ENCODE measurements at regions not wholly inside any gene's neighbourhood (a gene's known extent, or its start where the extent isn't known, plus 50 kb on each side); places are given as distances from the start of the nearest gene placed in this dataset.

GRCh38 chr3:146709969-146710368 lies 104.8 kb upstream of the PLSCR5 start:
- H3K4me3 ChIP-seq (ENCODE audit: insufficient read depth, low read depth, low read length), result no peak overlapping the region
- Mint-ChIP-seq H3K9me3 (ENCODE audit: unreplicated experiment) (no peaks in the 10 kb centered on the region), H3K36me3 (ENCODE audit: low read depth, unreplicated experiment) (no peaks in the 10 kb centered on the region), H3K27ac (ENCODE audit: unreplicated experiment) (no peak overlapping the region), H3K4me1 (ENCODE audit: low read depth, unreplicated experiment) (no peaks in the 10 kb centered on the region), H3K4me3 (ENCODE audit: unreplicated experiment) (no peak overlapping the region), H3K27me3 (ENCODE audit: low read depth, unreplicated experiment) (no peaks in the 10 kb centered on the region)
- H3K27ac ChIP-seq (ENCODE audit: low read depth, low read length), result no peak overlapping the region
- H4K20me1 ChIP-seq (ENCODE audit: insufficient read depth, low read length), result no peaks in the 10 kb centered on the region
- H3K4me1 ChIP-seq (ENCODE audit: insufficient read depth, low read length), result no peaks in the 10 kb centered on the region
- no peaks in the 10 kb centered on the region for H3K79me2 ChIP-seq (ENCODE audit: insufficient read depth, low read length)
- DNase-seq (ENCODE audit: low read depth) (no peak), FAIRE-seq (no peak)
- TF ChIP-seq EZH2 (IDR thresholded peaks at IDR 0.05; ENCODE audit: insufficient read depth, low read length), result no peak
- TF ChIP-seq CTCF (IDR thresholded peaks at IDR 0.05; ENCODE audit: insufficient read depth, low read depth, low read length), result no peak
- H3K4me2 ChIP-seq (ENCODE audit: low read length), result no peak overlapping the region
- H3K9me3 ChIP-seq (ENCODE audit: insufficient read depth, low read depth, low read length), result no peaks in the 10 kb centered on the region
- no peaks in the 10 kb centered on the region for H3K36me3 ChIP-seq (ENCODE audit: insufficient read depth, low read length)
- no peak overlapping the region for H3K9ac ChIP-seq (ENCODE audit: low read length)
- no peaks in the 10 kb centered on the region for H3K27me3 ChIP-seq (ENCODE audit: insufficient read depth, low read length)
- H2AFZ ChIP-seq (ENCODE audit: low read depth, low read length), result no peak overlapping the region

GRCh38 chr3:146705225-146705624 lies 100.1 kb upstream of the PLSCR5 start:
- no peak for TF ChIP-seq CTCF (IDR thresholded peaks at IDR 0.05; ENCODE audit: insufficient read depth, low read depth, low read length)
- TF ChIP-seq EZH2 (IDR thresholded peaks at IDR 0.05; ENCODE audit: insufficient read depth, low read length), result no peak
- no peak overlapping the region for H3K4me3 ChIP-seq (ENCODE audit: insufficient read depth, low read depth, low read length)
- no peaks in the 10 kb centered on the region for H3K4me1 ChIP-seq (ENCODE audit: insufficient read depth, low read length)
- H3K27me3 Mint-ChIP-seq (ENCODE audit: low read depth, unreplicated experiment), result no peaks in the 10 kb centered on the region
- no peaks in the 10 kb centered on the region for H3K36me3 Mint-ChIP-seq (ENCODE audit: low read depth, unreplicated experiment)
- no peaks in the 10 kb centered on the region for H3K9me3 ChIP-seq (ENCODE audit: insufficient read depth, low read depth, low read length)
- H4K20me1 ChIP-seq (ENCODE audit: insufficient read depth, low read length), result no peaks in the 10 kb centered on the region
- no peak overlapping the region for H3K4me3 Mint-ChIP-seq (ENCODE audit: unreplicated experiment)
- no peaks in the 10 kb centered on the region for H3K36me3 ChIP-seq (ENCODE audit: insufficient read depth, low read length)
- no peaks in the 10 kb centered on the region for H3K27me3 ChIP-seq (ENCODE audit: insufficient read depth, low read length)
- no peak overlapping the region for H3K27ac ChIP-seq (ENCODE audit: low read depth, low read length)
- H3K27ac Mint-ChIP-seq (ENCODE audit: unreplicated experiment), result no peak overlapping the region
- no peak overlapping the region for H3K4me2 ChIP-seq (ENCODE audit: low read length)
- no peaks in the 10 kb centered on the region for H3K79me2 ChIP-seq (ENCODE audit: insufficient read depth, low read length)
- H3K9ac ChIP-seq (ENCODE audit: low read length), result no peak overlapping the region
- H2AFZ ChIP-seq (ENCODE audit: low read depth, low read length), result no peak overlapping the region
- DNase-seq (ENCODE audit: low read depth), result no peak
- no peaks in the 10 kb centered on the region for H3K9me3 Mint-ChIP-seq (ENCODE audit: unreplicated experiment)
- no peak for FAIRE-seq
- no peaks in the 10 kb centered on the region for H3K4me1 Mint-ChIP-seq (ENCODE audit: low read depth, unreplicated experiment)

DNA sequence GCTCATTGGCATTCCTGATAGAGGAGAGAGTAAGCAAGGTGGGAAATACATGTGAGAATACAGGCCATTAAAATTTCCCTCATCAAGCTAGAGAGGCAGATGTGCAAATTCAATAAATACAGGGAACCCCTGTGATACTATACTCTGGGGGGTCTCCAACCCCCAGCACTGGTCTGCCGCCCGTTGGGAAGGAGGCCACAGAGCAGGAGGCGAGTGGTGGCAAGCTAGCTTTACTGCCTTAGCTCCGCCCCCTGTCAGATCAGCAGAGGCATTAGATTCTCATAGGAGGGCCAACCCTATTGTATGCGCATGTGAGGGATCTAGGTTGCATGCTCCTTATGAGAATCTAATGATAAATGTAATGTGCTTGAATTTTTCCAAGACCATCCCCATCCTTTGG lies 97.1 kb upstream of the PLSCR5 start:
- H3K4me3 ChIP-seq (ENCODE audit: insufficient read depth, low read depth, low read length), result no peak overlapping the region
- H3K27ac ChIP-seq (ENCODE audit: low read depth, low read length), result no peak overlapping the region
- DNase-seq (ENCODE audit: low read depth) (no peak), FAIRE-seq (no peak)
- TF ChIP-seq CTCF (IDR thresholded peaks at IDR 0.05; ENCODE audit: insufficient read depth, low read depth, low read length), result no peak
- no peak for TF ChIP-seq EZH2 (IDR thresholded peaks at IDR 0.05; ENCODE audit: insufficient read depth, low read length)
- Mint-ChIP-seq H3K27me3 (ENCODE audit: low read depth, unreplicated experiment) (no peaks in the 10 kb centered on the region), H3K9me3 (ENCODE audit: unreplicated experiment) (no peaks in the 10 kb centered on the region), H3K36me3 (ENCODE audit: low read depth, unreplicated experiment) (no peaks in the 10 kb centered on the region), H3K4me1 (ENCODE audit: low read depth, unreplicated experiment) (no peaks in the 10 kb centered on the region), H3K4me3 (ENCODE audit: unreplicated experiment) (no peak overlapping the region), H3K27ac (ENCODE audit: unreplicated experiment) (no peak overlapping the region)
- H3K27me3 ChIP-seq (ENCODE audit: insufficient read depth, low read length), result no peaks in the 10 kb centered on the region
- no peak overlapping the region for H3K9ac ChIP-seq (ENCODE audit: low read length)
- no peaks in the 10 kb centered on the region for H3K79me2 ChIP-seq (ENCODE audit: insufficient read depth, low read length)
- H3K4me2 ChIP-seq (ENCODE audit: low read length), result no peak overlapping the region
- no peaks in the 10 kb centered on the region for H3K36me3 ChIP-seq (ENCODE audit: insufficient read depth, low read length)
- no peaks in the 10 kb centered on the region for H3K4me1 ChIP-seq (ENCODE audit: insufficient read depth, low read length)
- no peaks in the 10 kb centered on the region for H4K20me1 ChIP-seq (ENCODE audit: insufficient read depth, low read length)
- no peak overlapping the region for H2AFZ ChIP-seq (ENCODE audit: low read depth, low read length)
- no peaks in the 10 kb centered on the region for H3K9me3 ChIP-seq (ENCODE audit: insufficient read depth, low read depth, low read length)
